ENCODE measurements at regions not wholly inside any gene's neighbourhood (a gene's known extent, or its start where the extent isn't known, plus 50 kb on each side); places are given as distances from the start of the nearest gene placed in this dataset.

- FAIRE-seq: no peak
Observed at GRCh38 chr9:81476813-81477490, 212.4 kb downstream of the TLE1 start.

DNA sequence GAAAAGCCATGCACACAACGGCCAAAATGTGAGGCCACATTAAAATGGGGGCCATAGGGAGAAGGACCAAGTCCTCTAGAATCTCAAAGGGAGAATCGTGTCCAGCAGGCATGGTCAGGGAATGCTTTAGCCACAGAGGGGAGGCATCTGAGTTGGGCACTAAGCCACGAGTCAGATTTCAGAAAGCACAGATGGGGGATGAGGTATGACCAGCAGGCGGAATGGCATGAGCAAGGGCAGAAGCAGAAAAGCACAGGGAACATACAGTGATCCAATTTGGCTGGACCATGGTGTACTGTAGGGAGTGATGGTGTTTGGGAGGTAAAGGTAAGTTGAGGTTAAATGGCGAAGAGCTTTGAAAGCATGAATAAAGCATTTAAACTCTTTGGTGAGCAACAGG is 214.6 kb downstream of the TLE1 start:
- Histone ChIP-seq H3K27me3 (ENCODE audit: control insufficient read depth in 3 of 3, insufficient read depth in 3 of 3, low read length in 3 of 3) (no peaks in the 10 kb centered on the region), H3K27ac (ENCODE audit: low read depth in 1 of 3, low read length in 2 of 3) (no peak overlapping the region), H3K36me3 (ENCODE audit: control insufficient read depth in 3 of 3, insufficient read depth in 2 of 3, low read depth in 1 of 3, low read length in 3 of 3) (no peaks in the 10 kb centered on the region), H3K9me3 (ENCODE audit: control insufficient read depth in 2 of 2, insufficient read depth in 1 of 2, low read depth in 1 of 2, low read length in 1 of 2) (no peaks in the 10 kb centered on the region), H3K4me1 (ENCODE audit: control insufficient read depth in 3 of 3, insufficient read depth in 2 of 3, low read depth in 1 of 3, low read length in 2 of 3) (no peaks in the 10 kb centered on the region), H3K4me3 (ENCODE audit: low read depth in 1 of 3, low read length in 3 of 3) (no peak overlapping the region)
- FAIRE-seq (no peak), DNase-seq (no peak)
- 67 to 86% (median 79%) methylated on average over 5 of the region's 5 CpGs for WGBS, 3 donors

More at GRCh38 chr9:81476813-81477490, 212.4 kb downstream of the TLE1 start:
- Histone ChIP-seq H3K36me3 (ENCODE audit: control insufficient read depth in 3 of 3, insufficient read depth in 2 of 3, low read depth in 1 of 3, low read length in 3 of 3) (no peaks in the 10 kb centered on the region), H3K9me3 (ENCODE audit: control insufficient read depth in 2 of 2, insufficient read depth in 1 of 2, low read depth in 1 of 2, low read length in 1 of 2) (peaks cover 0 to 1% of the 10 kb centered on the region in 2 donors), H3K27ac (ENCODE audit: low read depth in 1 of 3, low read length in 2 of 3) (no peak overlapping the region), H3K4me3 (ENCODE audit: low read depth in 1 of 3, low read length in 3 of 3) (no peak overlapping the region), H3K27me3 (ENCODE audit: control insufficient read depth in 3 of 3, insufficient read depth in 3 of 3, low read length in 3 of 3) (no peaks in the 10 kb centered on the region), H3K4me1 (ENCODE audit: control insufficient read depth in 3 of 3, insufficient read depth in 2 of 3, low read depth in 1 of 3, low read length in 2 of 3) (no peaks in the 10 kb centered on the region)
- DNase-seq: no peak
- 78 to 84% (median 79%) methylated on average over 6 of the region's 6 CpGs for WGBS, 3 donors

DNA sequence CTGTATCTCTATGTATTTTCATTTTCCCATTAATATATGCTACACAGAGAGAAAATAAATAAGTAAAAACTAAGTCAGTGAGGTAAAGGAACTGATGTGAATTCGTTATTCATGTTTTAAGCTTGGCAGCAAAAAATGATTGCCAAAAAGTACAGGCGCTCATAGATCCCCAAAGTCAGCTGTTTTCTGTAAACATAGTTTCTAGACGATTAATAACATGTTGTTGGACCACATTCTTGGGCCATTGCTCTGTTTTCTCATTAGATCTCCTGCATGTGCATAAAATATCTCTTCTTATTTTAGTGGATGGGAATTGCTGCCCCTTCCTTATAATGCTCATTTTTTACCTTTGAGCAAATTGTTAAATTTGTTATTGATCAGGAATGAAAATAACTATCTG is 215.2 kb downstream of the TLE1 start:
- Histone ChIP-seq H3K4me1 (ENCODE audit: control insufficient read depth in 3 of 3, insufficient read depth in 2 of 3, low read depth in 1 of 3, low read length in 2 of 3) (no peaks in the 10 kb centered on the region), H3K36me3 (ENCODE audit: control insufficient read depth in 3 of 3, insufficient read depth in 2 of 3, low read depth in 1 of 3, low read length in 3 of 3) (no peaks in the 10 kb centered on the region), H3K4me3 (ENCODE audit: low read depth in 1 of 3, low read length in 3 of 3) (no peak overlapping the region), H3K27ac (ENCODE audit: low read depth in 1 of 3, low read length in 2 of 3) (no peak overlapping the region), H3K27me3 (ENCODE audit: control insufficient read depth in 3 of 3, insufficient read depth in 3 of 3, low read length in 3 of 3) (no peaks in the 10 kb centered on the region), H3K9me3 (ENCODE audit: control insufficient read depth in 2 of 2, insufficient read depth in 1 of 2, low read depth in 1 of 2, low read length in 1 of 2) (no peaks in the 10 kb centered on the region)
- DNase-seq (no peak), FAIRE-seq (no peak)
- 54 to 65% (median 57%) methylated on average over 3 of the region's 3 CpGs for WGBS, 3 donors

GRCh38 chr9:81473708-81474107 is 215.6 kb downstream of the TLE1 start:
- Histone ChIP-seq H3K27me3 (ENCODE audit: control insufficient read depth in 3 of 3, insufficient read depth in 3 of 3, low read length in 3 of 3) (no peaks in the 10 kb centered on the region), H3K9me3 (ENCODE audit: control insufficient read depth in 2 of 2, insufficient read depth in 1 of 2, low read depth in 1 of 2, low read length in 1 of 2) (no peaks in the 10 kb centered on the region), H3K4me3 (ENCODE audit: low read depth in 1 of 3, low read length in 3 of 3) (no peak overlapping the region), H3K27ac (ENCODE audit: low read depth in 1 of 3, low read length in 2 of 3) (no peak overlapping the region), H3K36me3 (ENCODE audit: control insufficient read depth in 3 of 3, insufficient read depth in 2 of 3, low read depth in 1 of 3, low read length in 3 of 3) (no peaks in the 10 kb centered on the region), H3K4me1 (ENCODE audit: control insufficient read depth in 3 of 3, insufficient read depth in 2 of 3, low read depth in 1 of 3, low read length in 2 of 3) (no peaks in the 10 kb centered on the region)
- 53 to 80% (median 78%) methylated on average over 1 of the region's 1 CpG for WGBS, 3 donors
- FAIRE-seq (no peak), DNase-seq (no peak)

GRCh38 chr9:81473206-81473605 is 216.1 kb downstream of the TLE1 start:
- FAIRE-seq (no peak), DNase-seq (no peak)
- no peaks in the 10 kb centered on the region for H3K4me1 ChIP-seq (ENCODE audit: control insufficient read depth in 3 of 3, insufficient read depth in 2 of 3, low read depth in 1 of 3, low read length in 2 of 3)
- no peak overlapping the region for H3K4me3 ChIP-seq (ENCODE audit: low read depth in 1 of 3, low read length in 3 of 3)
- no peak overlapping the region for H3K27ac ChIP-seq (ENCODE audit: low read depth in 1 of 3, low read length in 2 of 3)
- H3K27me3 ChIP-seq (ENCODE audit: control insufficient read depth in 3 of 3, insufficient read depth in 3 of 3, low read length in 3 of 3): no peaks in the 10 kb centered on the region
- 35 to 60% (median 38%) methylated on average over 2 of the region's 2 CpGs for WGBS, 3 donors
- H3K9me3 ChIP-seq (ENCODE audit: control insufficient read depth in 2 of 2, insufficient read depth in 1 of 2, low read depth in 1 of 2, low read length in 1 of 2): no peaks in the 10 kb centered on the region
- no peaks in the 10 kb centered on the region for H3K36me3 ChIP-seq (ENCODE audit: control insufficient read depth in 3 of 3, insufficient read depth in 2 of 3, low read depth in 1 of 3, low read length in 3 of 3)

DNA sequence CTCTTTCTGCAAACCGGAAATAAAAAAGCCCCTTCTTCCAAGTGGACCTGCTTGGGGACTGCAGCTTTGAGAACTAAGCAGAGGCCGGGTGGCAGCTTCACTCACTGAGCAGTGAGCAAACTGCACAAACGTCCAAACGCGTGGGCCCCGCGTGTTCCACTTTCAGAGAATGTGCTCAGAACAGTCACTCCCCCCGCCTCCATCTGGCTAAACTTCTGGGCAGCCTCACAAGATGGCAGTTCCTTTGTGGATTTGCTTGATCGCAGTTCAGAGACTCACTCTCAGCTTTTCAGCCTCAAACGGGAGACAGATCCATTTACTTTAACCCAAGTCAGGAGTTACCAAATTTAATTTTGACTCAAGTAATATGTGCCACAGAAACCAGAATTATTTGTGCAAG is 216.6 kb downstream of the TLE1 start:
- 82 to 90% (median 83%) methylated on average over 10 of the region's 10 CpGs for WGBS, 3 donors
- Histone ChIP-seq H3K4me3 (ENCODE audit: low read depth in 1 of 3, low read length in 3 of 3) (no peak overlapping the region), H3K9me3 (ENCODE audit: control insufficient read depth in 2 of 2, insufficient read depth in 1 of 2, low read depth in 1 of 2, low read length in 1 of 2) (no peaks in the 10 kb centered on the region), H3K4me1 (ENCODE audit: control insufficient read depth in 3 of 3, insufficient read depth in 2 of 3, low read depth in 1 of 3, low read length in 2 of 3) (no peaks in the 10 kb centered on the region), H3K36me3 (ENCODE audit: control insufficient read depth in 3 of 3, insufficient read depth in 2 of 3, low read depth in 1 of 3, low read length in 3 of 3) (no peaks in the 10 kb centered on the region), H3K27me3 (ENCODE audit: control insufficient read depth in 3 of 3, insufficient read depth in 3 of 3, low read length in 3 of 3) (no peaks in the 10 kb centered on the region), H3K27ac (ENCODE audit: low read depth in 1 of 3, low read length in 2 of 3) (no peak overlapping the region)
- DNase-seq (no peak), FAIRE-seq (no peak)

GRCh38 chr9:81470864-81471263 is 218.5 kb downstream of the TLE1 start:
- no peak for FAIRE-seq
- Histone ChIP-seq H3K4me1 (ENCODE audit: control insufficient read depth in 3 of 3, insufficient read depth in 2 of 3, low read depth in 1 of 3, low read length in 2 of 3) (no peaks in the 10 kb centered on the region), H3K4me3 (ENCODE audit: low read depth in 1 of 3, low read length in 3 of 3) (no peak overlapping the region), H3K9me3 (ENCODE audit: control insufficient read depth in 2 of 2, insufficient read depth in 1 of 2, low read depth in 1 of 2, low read length in 1 of 2) (no peaks in the 10 kb centered on the region), H3K36me3 (ENCODE audit: control insufficient read depth in 3 of 3, insufficient read depth in 2 of 3, low read depth in 1 of 3, low read length in 3 of 3) (no peaks in the 10 kb centered on the region), H3K27me3 (ENCODE audit: control insufficient read depth in 3 of 3, insufficient read depth in 3 of 3, low read length in 3 of 3) (no peaks in the 10 kb centered on the region), H3K27ac (ENCODE audit: low read depth in 1 of 3, low read length in 2 of 3) (no peak overlapping the region)
- 13 to 39% (median 27%) methylated on average over 3 of the region's 3 CpGs for WGBS, 3 donors
- DNase-seq: no peak

GRCh38 chr9:81468084-81468595 is 221.2 kb downstream of the TLE1 start:
- H3K4me3 ChIP-seq (ENCODE audit: low read depth in 1 of 3, low read length in 3 of 3): no peak overlapping the region
- 27 to 60% (median 58%) methylated on average over 1 of the region's 1 CpG for WGBS, 3 donors
- no peaks in the 10 kb centered on the region for H3K27me3 ChIP-seq (ENCODE audit: control insufficient read depth in 3 of 3, insufficient read depth in 3 of 3, low read length in 3 of 3)
- no peaks in the 10 kb centered on the region for H3K4me1 ChIP-seq (ENCODE audit: control insufficient read depth in 3 of 3, insufficient read depth in 2 of 3, low read depth in 1 of 3, low read length in 2 of 3)
- DNase-seq: no peak
- no peak overlapping the region for H3K27ac ChIP-seq (ENCODE audit: low read depth in 1 of 3, low read length in 2 of 3)
- no peaks in the 10 kb centered on the region for H3K9me3 ChIP-seq (ENCODE audit: control insufficient read depth in 2 of 2, insufficient read depth in 1 of 2, low read depth in 1 of 2, low read length in 1 of 2)
- no peak for FAIRE-seq
- no peaks in the 10 kb centered on the region for H3K36me3 ChIP-seq (ENCODE audit: control insufficient read depth in 3 of 3, insufficient read depth in 2 of 3, low read depth in 1 of 3, low read length in 3 of 3)

DNA sequence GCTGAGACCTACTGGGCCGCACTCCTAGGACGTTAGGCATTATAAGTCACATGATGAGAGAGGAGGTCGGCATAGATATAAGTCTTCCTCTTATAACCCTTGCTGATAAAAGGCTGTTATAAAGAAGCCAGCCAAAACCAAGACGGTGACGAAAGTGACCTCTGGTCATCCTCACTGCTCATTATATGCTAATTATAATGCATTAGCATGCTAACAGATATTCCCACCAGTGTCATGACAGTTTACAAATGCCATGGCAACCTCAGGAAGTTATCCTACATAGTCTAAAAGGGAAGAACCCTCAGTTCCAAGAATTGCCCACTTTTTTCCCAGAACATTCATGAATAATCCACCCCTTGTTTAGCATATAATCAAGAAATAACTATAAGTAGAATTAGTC is 222.4 kb downstream of the TLE1 start:
- 82 to 85% (median 84%) methylated on average over 5 of the region's 5 CpGs for WGBS, 3 donors
- FAIRE-seq: no peak
- Histone ChIP-seq H3K36me3 (ENCODE audit: control insufficient read depth in 3 of 3, insufficient read depth in 2 of 3, low read depth in 1 of 3, low read length in 3 of 3) (no peaks in the 10 kb centered on the region), H3K4me3 (ENCODE audit: low read depth in 1 of 3, low read length in 3 of 3) (no peak overlapping the region), H3K4me1 (ENCODE audit: control insufficient read depth in 3 of 3, insufficient read depth in 2 of 3, low read depth in 1 of 3, low read length in 2 of 3) (no peaks in the 10 kb centered on the region), H3K9me3 (ENCODE audit: control insufficient read depth in 2 of 2, insufficient read depth in 1 of 2, low read depth in 1 of 2, low read length in 1 of 2) (no peaks in the 10 kb centered on the region), H3K27ac (ENCODE audit: low read depth in 1 of 3, low read length in 2 of 3) (no peak overlapping the region), H3K27me3 (ENCODE audit: control insufficient read depth in 3 of 3, insufficient read depth in 3 of 3, low read length in 3 of 3) (no peaks in the 10 kb centered on the region)
- DNase-seq: no peak
